ENCODE measurements at regions not wholly inside any gene's neighbourhood (a gene's known extent, or its start where the extent isn't known, plus 50 kb on each side); places are given as distances from the start of the nearest gene placed in this dataset.

GRCh38 chr7:111666260-111666659 lies 104.0 kb upstream of the IMMP2L start:
- no peaks in the 10 kb centered on the region for H3K79me2 ChIP-seq (ENCODE audit: control insufficient read depth, insufficient read depth, low read length)
- CTCF ChIA-PET (ENCODE audit: low intra/inter-chr PET ratio) = no interaction called here
- no peak for FAIRE-seq
- ATAC-seq = no peak
- no peak for DNase-seq (ENCODE audit: extremely low read depth in 1 of 4, low spot score in 3 of 4)
- in situ Hi-C loops (cut with MboI) (no loop called here), intact Hi-C loops (cut with micrococcal nuclease) (no loop called here)
- H3K9ac ChIP-seq (ENCODE audit: insufficient read depth in 1 of 2, low read depth in 2 of 2, low read length in 2 of 2) = no peak overlapping the region
- H3K27ac ChIP-seq (ENCODE audit: extremely low read depth, low read depth, low read length) = no peak overlapping the region
- H3K9me3 ChIP-seq (replicated peaks; ENCODE audit: control insufficient read depth, insufficient read depth, low read depth, low read length) = no peaks in the 10 kb centered on the region
- no peak overlapping the region for H3K4me3 ChIP-seq
- H3K4me1 ChIP-seq (replicated peaks in 1 of 2; ENCODE audit: control insufficient read depth in 2 of 2, insufficient read depth in 2 of 2, low read length in 2 of 2) = no peaks in the 10 kb centered on the region
- H3K9me1 ChIP-seq (ENCODE audit: control insufficient read depth, insufficient read depth, low read length) = no peaks in the 10 kb centered on the region
- 0% methylated on average over 2 of the region's 2 CpGs for WGBS (ENCODE audit: insufficient coverage, low coverage, missing lambda C conversion rate)
- H3K4me2 ChIP-seq (ENCODE audit: insufficient read depth, low read length) = no peak overlapping the region
- no peaks in the 10 kb centered on the region for H3K36me3 ChIP-seq (ENCODE audit: control insufficient read depth, insufficient read depth, low read length)
- H2AFZ ChIP-seq (ENCODE audit: low read depth, low read length) = no peak overlapping the region
- POLR2A ChIA-PET = interaction anchor here (0.9 kb wide), 1 partner anchor 40 kb away, joined by 3 read pairs; no protein-coding TSS in a partner anchor
- no peak for TF ChIP-seq ZNF717 (CRISPR knock-in tag; IDR thresholded peaks at IDR 0.05)
- no peak for TF ChIP-seq KDM1A (IDR thresholded peaks at IDR 0.05)
- peaks cover 0 to 14% of the 10 kb centered on the region in 2 experiments; a peak in 3 of 5 replicates for H3K27me3 ChIP-seq (ENCODE audit: control insufficient read depth in 2 of 2, insufficient read depth in 2 of 2, low read length in 2 of 2)
- no peaks in the 10 kb centered on the region for H4K20me1 ChIP-seq (replicated peaks; ENCODE audit: control insufficient read depth, insufficient read depth, low read length)
- no TSS peak for BruUV-seq (replicated peaks)

- H3K9me1 ChIP-seq (ENCODE audit: control insufficient read depth, insufficient read depth, low read length) = no peaks in the 10 kb centered on the region
Measured at GRCh38 chr7:111663771-111664170, 101.5 kb upstream of the IMMP2L start.

More at GRCh38 chr7:111663771-111664170, 101.5 kb upstream of the IMMP2L start:
- in situ Hi-C loops (cut with MboI) = no loop called here
- POLR2A ChIA-PET = interaction anchor here (0.6 to 1.5 kb wide), 2 partner anchors 13 to 58 kb away, joined by 3 read pairs; no protein-coding TSS in a partner anchor
- Histone ChIP-seq H4K20me1 (replicated peaks; ENCODE audit: control insufficient read depth, insufficient read depth, low read length) (no peaks in the 10 kb centered on the region), H3K4me2 (ENCODE audit: insufficient read depth, low read length) (no peak overlapping the region), H3K27me3 (ENCODE audit: control insufficient read depth in 2 of 2, insufficient read depth in 2 of 2, low read length in 2 of 2) (0 out of 5 replicates have a peak, but pooled peaks cover 0 to 1% of the 10 kb centered on the region in 2 experiments), H3K4me1 (replicated peaks in 1 of 2; ENCODE audit: control insufficient read depth in 2 of 2, insufficient read depth in 2 of 2, low read length in 2 of 2) (no peaks in the 10 kb centered on the region), H3K79me2 (ENCODE audit: control insufficient read depth, insufficient read depth, low read length) (no peaks in the 10 kb centered on the region), H3K9me3 (replicated peaks; ENCODE audit: control insufficient read depth, insufficient read depth, low read depth, low read length) (no peaks in the 10 kb centered on the region), H3K27ac (ENCODE audit: extremely low read depth, low read depth, low read length) (no peak overlapping the region), H3K4me3 (no peak overlapping the region), H3K9ac (ENCODE audit: insufficient read depth in 1 of 2, low read depth in 2 of 2, low read length in 2 of 2) (no peak overlapping the region), H2AFZ (ENCODE audit: low read depth, low read length) (no peak overlapping the region), H3K36me3 (ENCODE audit: control insufficient read depth, insufficient read depth, low read length) (no peaks in the 10 kb centered on the region)
- TF ChIP-seq ARHGAP35 (IDR thresholded peaks at IDR 0.05; ENCODE audit: partially characterized antibody) (no peak), ESRRB (CRISPR knock-in tag; IDR thresholded peaks at IDR 0.05; ENCODE audit: borderline replicate concordance) (no peak), POLR2A (conservative IDR thresholded peaks at IDR 0.05) (no peak), KAT2B (IDR thresholded peaks at IDR 0.05; ENCODE audit: low read depth, low read length) (no peak), NR3C1 (CRISPR knock-in tag; IDR thresholded peaks at IDR 0.05) (no peak), MYBL2 (IDR thresholded peaks at IDR 0.05; ENCODE audit: low read depth) (no peak), MYBL2 (CRISPR knock-in tag; IDR thresholded peaks at IDR 0.05; ENCODE audit: borderline replicate concordance) (no peak), E2F3 (CRISPR knock-in tag; IDR thresholded peaks at IDR 0.05) (no peak), POLR2G (IDR thresholded peaks at IDR 0.05; ENCODE audit: low read depth, low read length) (no peak), NBN (IDR thresholded peaks at IDR 0.05; ENCODE audit: low read depth) (no peak), HMGN3 (IDR thresholded peaks at IDR 0.05; ENCODE audit: borderline replicate concordance, extremely low read depth, insufficient read length, low read depth, low read length) (no peak), ZNF263 (CRISPR knock-in tag; IDR thresholded peaks at IDR 0.05; ENCODE audit: borderline replicate concordance) (no peak), MAFF (IDR thresholded peaks at IDR 0.05; ENCODE audit: low read length) (no peak), ZBTB26 (CRISPR knock-in tag; IDR thresholded peaks at IDR 0.05) (no peak), TAF9B (IDR thresholded peaks at IDR 0.05; ENCODE audit: partially characterized antibody) (no peak), HSF4 (CRISPR knock-in tag; IDR thresholded peaks at IDR 0.05; ENCODE audit: borderline replicate concordance) (no peak), PHF21A (IDR thresholded peaks at IDR 0.05; ENCODE audit: borderline replicate concordance, low read depth) (no peak)
- CTCF ChIA-PET (ENCODE audit: low intra/inter-chr PET ratio) = interaction anchor here (0.6 kb wide), 1 partner anchor 1959 kb away, joined by 3 read pairs; no protein-coding TSS in a partner anchor
- no TSS peak for BruUV-seq (replicated peaks)
- no peak for DNase-seq (ENCODE audit: extremely low read depth in 1 of 4, low spot score in 3 of 4)
- intact Hi-C loops (cut with micrococcal nuclease) = no loop called here
- ATAC-seq = no peak
- no peak for FAIRE-seq
